Left ventricle myocardium superior (tissue), 1 donor: ENCODE measurements at regions not wholly inside any gene's neighbourhood (a gene's known extent, or its start where the extent isn't known, plus 50 kb on each side); places are given as distances from the start of the nearest gene placed in this dataset.

ENCODE experiments used
- ATAC-seq: fragments of 200-7000 bp; cut with Tn5 transposase; one replicate; pipeline ENCODE4 v1.9.1; 2020; ENCODE audit warnings: mild to moderate bottlenecking, moderate library complexity
- DNase-seq: peaks from one replicate; pipeline ENCODE4 v3.0.0-alpha.2; 2020
- intact Hi-C: fragments of 100-400 bp; cut with micrococcal nuclease; formaldehyde crosslinking; loops from one replicate; pipeline ENCODE4 v1.11.0; 2022
- donor health status: DM: no; HTN: yes; CAD: no; lungs with severe emphysema.

- no peak for DNase-seq
- ATAC-seq, result no peak
- intact Hi-C loops, result no loop called here
Observed at GRCh38 chr10:4059471-4060138, 274.6 kb upstream of the KLF6 start.

- intact Hi-C loops, result no loop called here
- ATAC-seq (no peak), DNase-seq (no peak)
Observed at GRCh38 chr10:4058514-4059029, 273.6 kb upstream of the KLF6 start.

- DNase-seq (no peak), ATAC-seq (no peak)
- intact Hi-C loops, result no loop called here
Observed at GRCh38 chr10:4057725-4058513, 272.9 kb upstream of the KLF6 start.

GRCh38 chr10:4057021-4057420 lies 272.0 kb upstream of the KLF6 start:
- no peak for ATAC-seq
- no peak for DNase-seq
- intact Hi-C loops, result no loop called here

- intact Hi-C loops, result no loop called here
- no peak for ATAC-seq
- no peak for DNase-seq
Observed at GRCh38 chr10:4054656-4055435, 269.8 kb upstream of the KLF6 start.

GRCh38 chr10:4053940-4054339 lies 268.9 kb upstream of the KLF6 start:
- no peak for ATAC-seq
- no peak for DNase-seq
- intact Hi-C loops, result no loop called here

GRCh38 chr10:4051641-4052151 lies 266.7 kb upstream of the KLF6 start:
- no peak for DNase-seq
- peak; percentile 52 for ATAC-seq
- intact Hi-C loops, result no loop called here

- intact Hi-C loops, result no loop called here
- ATAC-seq (peak; percentile 86), DNase-seq (no peak)
Observed at GRCh38 chr10:4051011-4051640, 266.1 kb upstream of the KLF6 start.

GRCh38 chr10:4050061-4050460 lies 265.1 kb upstream of the KLF6 start:
- intact Hi-C loops, result no loop called here
- no peak for DNase-seq

GRCh38 chr10:4049348-4049747 lies 264.3 kb upstream of the KLF6 start:
- intact Hi-C loops, result no loop called here
- ATAC-seq, result no peak

More at GRCh38 chr10:4050061-4050460, 265.1 kb upstream of the KLF6 start:
- ATAC-seq, result no peak

GRCh38 chr10:4048236-4048864 lies 263.3 kb upstream of the KLF6 start:
- ATAC-seq, result peak; percentile 66
- no peak for DNase-seq
- intact Hi-C loops, result no loop called here

More at GRCh38 chr10:4049348-4049747, 264.3 kb upstream of the KLF6 start:
- DNase-seq, result no peak

GRCh38 chr10:4046712-4047354 lies 261.8 kb upstream of the KLF6 start:
- ATAC-seq, result no peak
- DNase-seq, result no peak
- intact Hi-C loops, result no loop called here

- intact Hi-C loops, result no loop called here
- ATAC-seq (no peak), DNase-seq (no peak)
Observed at GRCh38 chr10:4046030-4046429, 261.0 kb upstream of the KLF6 start.

GRCh38 chr10:4043897-4044665 lies 259.1 kb upstream of the KLF6 start:
- DNase-seq, result no peak
- ATAC-seq, result peak; percentile 41
- intact Hi-C loops, result no loop called here

GRCh38 chr10:4041635-4042034 lies 256.6 kb upstream of the KLF6 start:
- ATAC-seq (no peak), DNase-seq (no peak)
- intact Hi-C loops, result no loop called here

GRCh38 chr10:4038000-4038399 lies 253.0 kb upstream of the KLF6 start:
- intact Hi-C loops, result no loop called here
- no peak for ATAC-seq
- no peak for DNase-seq

- DNase-seq, result no peak
- no peak for ATAC-seq
- intact Hi-C loops, result no loop called here
Observed at GRCh38 chr10:4035599-4035945, 250.6 kb upstream of the KLF6 start.
